SK-N-SH treated with all-trans-retinoic acid at 6 μM for 48 hours (cell line): ENCODE measurements at regions not wholly inside any gene's neighbourhood (a gene's known extent, or its start where the extent isn't known, plus 50 kb on each side); places are given as distances from the start of the nearest gene placed in this dataset.

ENCODE experiments used
- ARNTL ChIP-seq: fragments of 450-650 bp; formaldehyde crosslinking; IDR thresholded peaks from 2 replicates; pipeline ENCODE4 v1.5.0; 2020; ENCODE audit warnings: low read depth, mild to moderate bottlenecking, moderate library complexity, borderline replicate concordance
- ESRRG ChIP-seq: fragments of 250-450 bp; sonication (Bioruptor Pico); IDR thresholded peaks from 2 replicates; pipeline ENCODE4 v1.6.1; 2021; ENCODE audit warnings: mild to moderate bottlenecking
- ISL1 ChIP-seq: fragments of 250-450 bp; sonication (Bioruptor Pico); IDR thresholded peaks from 2 replicates; pipeline ENCODE4 v2.1.2; 2022; ENCODE audit warnings: mild to moderate bottlenecking, moderate library complexity
- OSR1 ChIP-seq: fragments of 250-450 bp; sonication (Bioruptor Pico); IDR thresholded peaks from 2 replicates; pipeline ENCODE4 v1.8.0; 2022; ENCODE audit warnings: moderate library complexity, mild to moderate bottlenecking, inconsistent platforms
- RARB ChIP-seq: fragments of 250-450 bp; sonication (Bioruptor Pico); IDR thresholded peaks from 2 replicates; pipeline ENCODE4 v1.8.0; 2021; ENCODE audit warnings: mild to moderate bottlenecking, moderate library complexity
- TOX ChIP-seq: fragments of 250-450 bp; sonication (Bioruptor Pico); IDR thresholded peaks from 2 replicates; pipeline ENCODE4 v1.8.0; 2021; ENCODE audit warnings: mild to moderate bottlenecking, moderate library complexity, borderline replicate concordance
- ZFP3 ChIP-seq: fragments of 250-450 bp; sonication (Bioruptor Pico); IDR thresholded peaks from 2 replicates; pipeline ENCODE4 v1.5.0; 2020; ENCODE audit warnings: mild to moderate bottlenecking, moderate library complexity
- ZFP30 ChIP-seq: fragments of 450-650 bp; formaldehyde crosslinking; IDR thresholded peaks from 2 replicates; pipeline ENCODE4 v1.5.0; 2022; ENCODE audit warnings: mild to moderate bottlenecking, moderate library complexity
- ZNF8 ChIP-seq: fragments of 450-650 bp; formaldehyde crosslinking; IDR thresholded peaks from 2 replicates; pipeline ENCODE4 v1.5.0; 2020; ENCODE audit warnings: mild to moderate bottlenecking, moderate library complexity
- TF ChIP-seq, protein P1 (sequence below): fragments of 250-450 bp; sonication (Bioruptor Pico); IDR thresholded peaks from 2 replicates; pipeline ENCODE4 v1.8.0; 2021; ENCODE audit warnings: low read depth, mild to moderate bottlenecking, moderate library complexity, borderline replicate concordance
- TF ChIP-seq, protein P2 (sequence below): fragments of 250-450 bp; sonication (Bioruptor Pico); IDR thresholded peaks from 2 replicates; pipeline ENCODE4 v1.5.1; 2020; ENCODE audit warnings: low read depth, mild to moderate bottlenecking, moderate library complexity
- TF ChIP-seq, protein P3 (sequence below): fragments of 250-450 bp; sonication (Bioruptor Pico); IDR thresholded peaks from 2 replicates; pipeline ENCODE4 v1.8.0; 2020; ENCODE audit warnings: mild to moderate bottlenecking, moderate library complexity, borderline replicate concordance
- TF ChIP-seq, protein P4 (sequence below): fragments of 250-450 bp; sonication (Bioruptor Pico); IDR thresholded peaks from 2 replicates; pipeline ENCODE4 v1.5.0; 2020; ENCODE audit warnings: mild to moderate bottlenecking, moderate library complexity

DNA sequence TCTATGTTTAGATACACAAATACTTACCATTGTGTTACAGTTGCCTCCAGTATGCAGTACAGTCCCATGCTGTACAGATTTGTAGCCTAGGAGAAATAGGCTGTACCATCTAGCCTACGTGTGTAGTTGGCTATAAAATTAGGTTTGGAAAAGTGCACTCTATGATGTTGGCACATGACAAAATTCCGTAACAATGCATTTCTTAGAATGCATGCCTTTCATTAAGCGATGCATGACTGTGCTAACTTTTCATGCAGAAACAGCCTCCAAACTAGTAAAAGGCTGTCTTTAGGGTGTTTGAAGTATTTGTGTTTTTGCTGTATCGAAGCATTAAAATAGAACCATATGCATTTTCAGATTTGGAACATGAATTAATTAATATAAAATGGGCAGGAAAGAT is 157.9 kb downstream of the RMI1 start:
- TF ChIP-seq, protein P1, sequence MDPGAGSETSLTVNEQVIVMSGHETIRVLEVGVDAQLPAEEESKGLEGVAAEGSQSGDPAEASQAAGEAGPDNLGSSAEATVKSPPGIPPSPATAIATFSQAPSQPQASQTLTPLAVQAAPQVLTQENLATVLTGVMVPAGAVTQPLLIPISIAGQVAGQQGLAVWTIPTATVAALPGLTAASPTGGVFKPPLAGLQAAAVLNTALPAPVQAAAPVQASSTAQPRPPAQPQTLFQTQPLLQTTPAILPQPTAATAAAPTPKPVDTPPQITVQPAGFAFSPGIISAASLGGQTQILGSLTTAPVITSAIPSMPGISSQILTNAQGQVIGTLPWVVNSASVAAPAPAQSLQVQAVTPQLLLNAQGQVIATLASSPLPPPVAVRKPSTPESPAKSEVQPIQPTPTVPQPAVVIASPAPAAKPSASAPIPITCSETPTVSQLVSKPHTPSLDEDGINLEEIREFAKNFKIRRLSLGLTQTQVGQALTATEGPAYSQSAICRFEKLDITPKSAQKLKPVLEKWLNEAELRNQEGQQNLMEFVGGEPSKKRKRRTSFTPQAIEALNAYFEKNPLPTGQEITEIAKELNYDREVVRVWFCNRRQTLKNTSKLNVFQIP (CRISPR knock-in tag), result no peak
- TF ChIP-seq, protein P2, sequence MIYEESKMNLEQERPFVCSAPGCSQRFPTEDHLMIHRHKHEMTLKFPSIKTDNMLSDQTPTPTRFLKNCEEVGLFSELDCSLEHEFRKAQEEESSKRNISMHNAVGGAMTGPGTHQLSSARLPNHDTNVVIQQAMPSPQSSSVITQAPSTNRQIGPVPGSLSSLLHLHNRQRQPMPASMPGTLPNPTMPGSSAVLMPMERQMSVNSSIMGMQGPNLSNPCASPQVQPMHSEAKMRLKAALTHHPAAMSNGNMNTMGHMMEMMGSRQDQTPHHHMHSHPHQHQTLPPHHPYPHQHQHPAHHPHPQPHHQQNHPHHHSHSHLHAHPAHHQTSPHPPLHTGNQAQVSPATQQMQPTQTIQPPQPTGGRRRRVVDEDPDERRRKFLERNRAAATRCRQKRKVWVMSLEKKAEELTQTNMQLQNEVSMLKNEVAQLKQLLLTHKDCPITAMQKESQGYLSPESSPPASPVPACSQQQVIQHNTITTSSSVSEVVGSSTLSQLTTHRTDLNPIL (CRISPR knock-in tag), result no peak
- TF ChIP-seq ARNTL (CRISPR knock-in tag), result no peak
- no peak for TF ChIP-seq RARB (CRISPR knock-in tag)
- TF ChIP-seq, protein P3, sequence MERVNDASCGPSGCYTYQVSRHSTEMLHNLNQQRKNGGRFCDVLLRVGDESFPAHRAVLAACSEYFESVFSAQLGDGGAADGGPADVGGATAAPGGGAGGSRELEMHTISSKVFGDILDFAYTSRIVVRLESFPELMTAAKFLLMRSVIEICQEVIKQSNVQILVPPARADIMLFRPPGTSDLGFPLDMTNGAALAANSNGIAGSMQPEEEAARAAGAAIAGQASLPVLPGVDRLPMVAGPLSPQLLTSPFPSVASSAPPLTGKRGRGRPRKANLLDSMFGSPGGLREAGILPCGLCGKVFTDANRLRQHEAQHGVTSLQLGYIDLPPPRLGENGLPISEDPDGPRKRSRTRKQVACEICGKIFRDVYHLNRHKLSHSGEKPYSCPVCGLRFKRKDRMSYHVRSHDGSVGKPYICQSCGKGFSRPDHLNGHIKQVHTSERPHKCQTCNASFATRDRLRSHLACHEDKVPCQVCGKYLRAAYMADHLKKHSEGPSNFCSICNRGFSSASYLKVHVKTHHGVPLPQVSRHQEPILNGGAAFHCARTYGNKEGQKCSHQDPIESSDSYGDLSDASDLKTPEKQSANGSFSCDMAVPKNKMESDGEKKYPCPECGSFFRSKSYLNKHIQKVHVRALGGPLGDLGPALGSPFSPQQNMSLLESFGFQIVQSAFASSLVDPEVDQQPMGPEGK (CRISPR knock-in tag), result no peak
- TF ChIP-seq, protein P4, sequence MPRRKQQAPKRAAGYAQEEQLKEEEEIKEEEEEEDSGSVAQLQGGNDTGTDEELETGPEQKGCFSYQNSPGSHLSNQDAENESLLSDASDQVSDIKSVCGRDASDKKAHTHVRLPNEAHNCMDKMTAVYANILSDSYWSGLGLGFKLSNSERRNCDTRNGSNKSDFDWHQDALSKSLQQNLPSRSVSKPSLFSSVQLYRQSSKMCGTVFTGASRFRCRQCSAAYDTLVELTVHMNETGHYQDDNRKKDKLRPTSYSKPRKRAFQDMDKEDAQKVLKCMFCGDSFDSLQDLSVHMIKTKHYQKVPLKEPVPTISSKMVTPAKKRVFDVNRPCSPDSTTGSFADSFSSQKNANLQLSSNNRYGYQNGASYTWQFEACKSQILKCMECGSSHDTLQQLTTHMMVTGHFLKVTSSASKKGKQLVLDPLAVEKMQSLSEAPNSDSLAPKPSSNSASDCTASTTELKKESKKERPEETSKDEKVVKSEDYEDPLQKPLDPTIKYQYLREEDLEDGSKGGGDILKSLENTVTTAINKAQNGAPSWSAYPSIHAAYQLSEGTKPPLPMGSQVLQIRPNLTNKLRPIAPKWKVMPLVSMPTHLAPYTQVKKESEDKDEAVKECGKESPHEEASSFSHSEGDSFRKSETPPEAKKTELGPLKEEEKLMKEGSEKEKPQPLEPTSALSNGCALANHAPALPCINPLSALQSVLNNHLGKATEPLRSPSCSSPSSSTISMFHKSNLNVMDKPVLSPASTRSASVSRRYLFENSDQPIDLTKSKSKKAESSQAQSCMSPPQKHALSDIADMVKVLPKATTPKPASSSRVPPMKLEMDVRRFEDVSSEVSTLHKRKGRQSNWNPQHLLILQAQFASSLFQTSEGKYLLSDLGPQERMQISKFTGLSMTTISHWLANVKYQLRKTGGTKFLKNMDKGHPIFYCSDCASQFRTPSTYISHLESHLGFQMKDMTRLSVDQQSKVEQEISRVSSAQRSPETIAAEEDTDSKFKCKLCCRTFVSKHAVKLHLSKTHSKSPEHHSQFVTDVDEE, result no peak
- TF ChIP-seq TOX, result no peak
- no peak for TF ChIP-seq ZNF8 (CRISPR knock-in tag)
- TF ChIP-seq ESRRG, result no peak
- TF ChIP-seq ISL1 (CRISPR knock-in tag), result no peak
- no peak for TF ChIP-seq OSR1 (CRISPR knock-in tag)
- no peak for TF ChIP-seq ZFP30 (CRISPR knock-in tag)
- TF ChIP-seq ZFP3 (CRISPR knock-in tag), result no peak
